Endothelial cell of hepatic sinusoid (primary cell): ENCODE measurements at regions not wholly inside any gene's neighbourhood (a gene's known extent, or its start where the extent isn't known, plus 50 kb on each side); places are given as distances from the start of the nearest gene placed in this dataset.

Experiments used
- in situ Hi-C: cut with HindIII; loops from 2 replicates; pipeline ENCODE4 v1.10.0; 2017; ENCODE audit warnings: low sequenced_read_pairs

DNA sequence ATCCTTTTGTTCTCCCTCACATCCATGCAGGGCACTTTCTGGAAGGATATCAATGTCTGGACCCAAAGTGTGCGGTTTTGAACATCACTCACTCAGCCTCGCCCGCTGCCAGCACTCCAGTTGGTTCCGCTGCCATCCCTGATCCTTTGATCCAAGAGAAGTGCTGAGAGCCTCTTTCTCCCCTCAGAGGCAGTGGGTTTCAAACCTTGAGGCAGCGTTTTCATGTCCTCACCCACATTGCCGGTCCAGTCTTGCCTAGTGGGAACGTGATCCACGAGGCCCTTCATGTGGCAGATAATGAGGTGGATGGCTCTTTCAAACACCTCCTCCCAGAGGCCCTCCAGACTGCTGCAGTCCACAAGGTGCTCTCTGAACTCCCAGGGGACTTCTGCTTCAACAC lies 122.2 kb downstream of the ACTL8 start:
- in situ Hi-C loops, result no loop called here

GRCh38 chr1:17877896-17878295 lies 122.8 kb downstream of the ACTL8 start:
- in situ Hi-C loops, result no loop called here

DNA sequence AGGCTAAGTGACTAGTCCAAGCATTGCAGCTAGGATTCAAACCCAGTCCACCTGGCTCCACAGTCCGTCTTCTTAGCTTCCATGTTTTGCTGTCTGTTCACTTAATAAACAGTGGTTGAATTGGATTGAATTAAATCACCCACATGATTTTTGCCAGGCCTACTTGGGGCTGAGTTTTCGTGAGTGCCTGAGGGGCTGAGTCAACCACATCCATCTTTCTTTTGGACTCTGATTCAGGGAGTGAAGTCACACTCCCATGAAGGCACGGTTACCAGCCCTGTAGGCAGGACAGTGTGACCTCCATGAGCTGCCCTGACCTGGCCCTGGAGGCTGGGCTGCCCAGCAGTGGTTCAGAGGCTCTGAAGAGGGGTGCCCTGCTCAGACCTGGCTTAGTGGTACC lies 123.7 kb downstream of the ACTL8 start:
- in situ Hi-C loops, result no loop called here

- in situ Hi-C loops, result no loop called here
Observed at GRCh38 chr1:17880449-17880848, 125.3 kb downstream of the ACTL8 start.

GRCh38 chr1:17881761-17882160 lies 126.6 kb downstream of the ACTL8 start:
- in situ Hi-C loops, result no loop called here

GRCh38 chr1:17883136-17883535 lies 128.0 kb downstream of the ACTL8 start:
- in situ Hi-C loops, result no loop called here

DNA sequence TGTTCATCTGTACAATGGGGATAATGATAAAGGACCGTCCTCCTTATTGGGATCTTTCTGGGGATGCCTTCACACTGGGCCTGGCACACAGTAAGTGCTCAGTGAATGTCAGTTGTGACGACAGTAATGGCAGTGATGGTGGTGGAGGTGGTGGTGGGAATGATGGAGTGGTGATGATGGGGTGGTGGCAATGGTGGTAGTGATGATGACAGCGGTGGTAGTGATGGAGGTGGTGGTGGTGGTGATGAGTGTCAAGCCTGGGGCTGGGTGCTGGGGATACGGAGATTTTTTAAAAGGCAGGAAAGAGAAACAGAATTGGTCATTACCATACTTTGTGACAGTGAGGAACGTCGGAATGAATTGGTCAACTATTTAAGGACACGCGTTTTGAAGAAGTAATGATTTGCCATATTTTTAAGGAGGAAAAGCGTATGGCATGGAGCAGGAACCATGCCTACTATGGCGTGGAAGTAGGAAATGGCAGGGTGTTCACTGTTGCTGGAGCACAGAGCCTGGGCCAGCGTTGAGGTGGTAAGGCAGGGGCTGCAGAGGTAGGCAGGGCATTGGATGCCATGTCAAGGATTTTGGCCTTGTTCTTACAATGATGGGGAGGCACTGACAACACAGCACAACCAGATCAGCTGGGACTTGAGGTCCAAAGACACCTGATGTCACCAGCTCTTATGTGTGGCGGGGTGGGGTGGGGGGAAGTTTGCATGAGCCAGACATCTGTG lies 128.7 kb downstream of the ACTL8 start:
- in situ Hi-C loops, result no loop called here

DNA sequence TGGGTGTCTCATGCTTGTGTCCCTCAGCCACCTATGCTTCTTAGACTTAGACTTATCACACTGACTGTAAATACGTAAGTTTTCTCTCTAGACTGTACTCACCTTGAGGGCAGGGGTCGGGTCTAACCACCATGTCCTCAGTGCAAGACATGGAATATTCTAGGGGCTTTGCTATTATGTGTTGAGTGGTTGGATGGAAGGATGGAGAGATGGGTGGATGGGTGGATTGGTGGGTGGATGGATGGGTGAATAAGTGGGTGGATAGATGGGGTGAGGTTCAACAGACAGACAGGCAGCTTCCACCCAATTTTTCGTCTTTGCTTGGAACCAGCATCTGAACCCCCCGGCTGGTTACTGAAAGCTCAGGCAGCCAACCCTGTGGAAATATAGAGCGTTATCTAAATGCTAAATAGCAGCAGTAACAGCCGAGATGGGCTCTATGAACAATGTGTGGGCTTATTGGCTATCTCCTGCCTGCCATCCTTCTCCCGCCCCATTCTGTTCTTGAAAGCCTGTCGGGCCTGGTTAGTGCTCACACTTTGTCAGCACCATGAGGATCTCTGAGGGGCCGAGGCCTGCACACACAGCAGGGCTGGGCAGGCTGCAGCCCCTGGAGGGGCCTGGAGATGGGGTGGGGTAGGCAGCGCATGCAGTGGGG lies 130.7 kb downstream of the ACTL8 start:
- in situ Hi-C loops, result no loop called here

DNA sequence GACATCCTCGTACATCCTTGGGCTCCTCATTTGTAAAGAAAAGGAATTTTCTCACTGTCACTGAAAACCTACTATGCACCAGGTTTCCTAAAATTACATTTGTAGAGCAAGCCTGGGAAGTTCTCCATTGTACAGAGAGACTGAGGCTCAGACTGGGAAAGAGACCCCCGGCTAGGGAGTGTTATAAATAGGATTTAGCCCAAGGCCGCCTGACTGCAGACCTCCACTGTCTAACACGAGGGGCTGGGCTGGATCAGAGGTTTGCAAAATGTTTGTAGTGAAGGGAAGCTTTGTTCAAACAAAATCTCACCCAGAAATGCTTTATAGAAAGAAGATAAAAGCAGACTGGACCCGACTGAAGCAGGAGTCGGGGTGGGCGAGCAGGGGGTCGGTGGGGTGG lies 131.3 kb downstream of the ACTL8 start:
- in situ Hi-C loops, result no loop called here

DNA sequence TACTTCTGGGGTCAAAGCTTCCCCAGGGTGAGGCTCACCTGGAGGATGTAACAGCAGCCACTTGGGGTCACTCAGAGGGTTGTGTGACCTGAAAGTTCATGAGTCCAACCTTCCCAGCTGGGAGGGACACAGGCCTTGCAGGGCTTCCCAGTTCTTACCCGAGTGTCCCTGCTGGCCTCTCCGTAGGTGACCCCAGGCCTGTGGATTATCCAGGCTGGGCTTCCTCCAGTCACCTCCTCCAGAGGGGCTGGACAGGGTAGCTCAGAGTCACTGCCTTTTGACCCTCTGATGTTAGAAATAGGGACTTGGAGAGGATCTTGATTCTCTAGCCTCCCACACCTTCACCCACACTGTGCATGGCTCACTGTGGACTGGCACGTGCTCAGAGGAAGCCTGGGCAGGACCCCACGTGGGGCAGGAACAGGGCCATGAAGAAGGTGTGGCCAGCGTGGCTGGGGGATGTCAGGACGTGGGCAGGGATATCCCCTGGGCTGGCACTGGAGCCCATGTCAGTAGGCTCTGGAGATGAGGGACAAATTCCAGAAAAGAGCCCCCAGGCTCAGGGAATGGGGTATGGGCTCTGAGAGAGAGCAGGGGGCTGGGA lies 131.8 kb downstream of the ACTL8 start:
- in situ Hi-C loops, result no loop called here

- in situ Hi-C loops, result no loop called here
Observed at GRCh38 chr1:17887661-17888371, 132.7 kb downstream of the ACTL8 start.

GRCh38 chr1:17890056-17890814 lies 135.1 kb downstream of the ACTL8 start:
- in situ Hi-C loops, result no loop called here

DNA sequence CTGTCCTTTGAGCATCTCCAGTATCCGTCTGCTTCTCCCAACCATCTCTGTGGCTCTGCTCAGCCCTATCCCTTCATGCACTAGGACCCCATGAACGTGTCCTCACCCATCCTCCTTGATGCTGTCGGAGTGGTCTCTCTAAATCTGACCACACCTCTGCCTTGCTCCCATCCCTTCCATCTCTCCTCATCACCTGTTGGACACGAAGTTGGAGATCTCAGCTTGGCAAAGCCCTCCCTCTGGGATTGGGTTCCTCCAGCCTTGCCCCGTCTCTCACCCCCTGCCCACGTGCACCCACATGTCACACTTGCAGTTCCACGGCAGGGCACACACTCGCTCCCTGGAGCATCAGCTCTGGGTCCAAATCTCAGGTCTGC lies 135.7 kb downstream of the ACTL8 start:
- in situ Hi-C loops, result no loop called here

GRCh38 chr1:17891205-17892110 lies 136.3 kb downstream of the ACTL8 start:
- in situ Hi-C loops, result no loop called here

DNA sequence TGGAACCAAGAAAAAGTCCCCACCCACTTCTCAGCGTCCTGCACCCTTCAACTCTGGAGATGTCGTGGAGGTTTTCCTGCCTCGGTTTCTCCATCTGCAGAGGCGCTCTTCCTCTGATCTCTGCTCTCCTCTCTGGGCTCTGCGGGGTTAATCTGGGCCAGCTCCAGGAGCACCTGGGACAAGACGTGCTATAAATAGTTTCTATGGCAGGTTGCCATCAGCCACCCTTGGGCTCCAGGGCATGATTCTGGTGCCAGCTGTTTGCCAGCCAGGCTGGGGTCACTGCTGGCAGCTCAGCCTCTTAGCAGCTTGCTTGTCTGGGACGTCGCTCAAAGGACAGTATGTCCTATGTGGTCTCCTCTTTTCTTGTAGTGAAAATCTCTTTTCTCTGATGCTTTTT lies 137.1 kb downstream of the ACTL8 start:
- in situ Hi-C loops, result no loop called here

DNA sequence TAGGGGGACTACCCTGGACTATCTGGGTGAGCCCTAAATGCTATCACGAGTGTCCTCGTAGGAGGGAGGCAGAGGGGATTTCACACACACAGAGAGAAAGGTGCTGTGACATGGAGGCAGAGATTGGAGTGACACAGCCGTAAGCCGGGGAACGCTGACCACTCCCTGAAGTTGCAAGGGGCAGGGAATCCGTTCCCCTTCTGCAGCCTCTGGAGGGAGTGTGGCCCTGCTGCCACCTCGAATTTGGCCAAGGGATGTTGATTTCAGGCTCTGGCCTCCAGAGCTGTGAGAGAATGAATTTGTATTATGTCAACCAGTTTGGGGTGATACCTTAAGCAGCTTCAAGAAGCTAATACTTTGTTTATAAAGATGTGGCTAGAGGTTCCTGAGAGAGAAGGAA lies 137.7 kb downstream of the ACTL8 start:
- in situ Hi-C loops, result no loop called here

DNA sequence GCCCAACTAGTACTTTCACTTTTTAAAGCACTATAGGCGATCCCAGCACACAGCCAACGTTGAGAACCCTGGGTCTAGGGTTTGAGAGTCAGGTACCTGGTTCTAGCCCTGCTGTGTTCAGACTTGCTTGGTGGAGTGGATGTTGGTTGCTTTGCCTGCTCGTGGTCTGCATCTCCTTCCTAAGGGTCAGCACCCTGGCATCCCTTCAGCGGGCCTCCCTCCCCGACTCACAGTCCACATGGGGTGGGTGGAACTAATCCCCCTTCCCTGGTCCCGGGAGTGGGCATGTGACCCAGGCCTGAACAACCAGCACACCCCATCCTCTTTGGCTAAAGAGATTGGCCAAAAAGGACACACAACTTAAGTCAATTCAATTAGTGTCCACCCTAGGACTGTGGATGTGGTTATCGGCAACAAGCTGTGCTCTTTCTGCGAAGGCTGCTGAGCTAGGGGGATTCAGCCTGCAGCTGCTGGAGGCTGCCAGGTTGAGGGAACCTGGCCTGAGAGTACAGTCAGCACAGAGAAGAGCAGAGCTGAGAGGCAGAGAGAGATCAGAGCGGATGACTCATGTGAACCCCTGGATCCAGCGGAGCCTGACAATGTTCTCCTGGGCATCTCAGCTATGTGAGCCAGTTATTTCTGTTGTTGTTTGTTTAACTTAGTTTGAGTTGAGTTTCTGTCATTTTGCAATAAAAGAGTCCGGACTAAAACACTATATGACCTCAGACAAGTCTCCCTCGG lies 138.9 kb downstream of the ACTL8 start:
- in situ Hi-C loops, result no loop called here

- in situ Hi-C loops, result no loop called here
Observed at GRCh38 chr1:17895401-17895800, 140.3 kb downstream of the ACTL8 start.

GRCh38 chr1:17895986-17896385 lies 140.9 kb downstream of the ACTL8 start:
- in situ Hi-C loops, result no loop called here
